HFF-Myc (cell line): ENCODE measurements at regions not wholly inside any gene's neighbourhood (a gene's known extent, or its start where the extent isn't known, plus 50 kb on each side); places are given as distances from the start of the nearest gene placed in this dataset.

ENCODE experiments used
- DNase-seq: peaks from one replicate; pipeline ENCODE4 v3.0.0-alpha.2; 2011; ENCODE audit warnings: low read depth; ENCODE audit errors: extremely low read depth
- H3K4me3 ChIP-seq: replicated peaks from 2 replicates; pipeline ENCODE4 v1.5.1; 2011; ENCODE audit warnings: low read depth, mild to moderate bottlenecking, control low read depth, low read length
- CTCF ChIP-seq: IDR thresholded peaks from 2 replicates; pipeline ENCODE4 v1.5.1; 2012; ENCODE audit warnings: mild to moderate bottlenecking, low read depth, low read length, control low read depth; ENCODE audit errors: missing control alignments

DNA sequence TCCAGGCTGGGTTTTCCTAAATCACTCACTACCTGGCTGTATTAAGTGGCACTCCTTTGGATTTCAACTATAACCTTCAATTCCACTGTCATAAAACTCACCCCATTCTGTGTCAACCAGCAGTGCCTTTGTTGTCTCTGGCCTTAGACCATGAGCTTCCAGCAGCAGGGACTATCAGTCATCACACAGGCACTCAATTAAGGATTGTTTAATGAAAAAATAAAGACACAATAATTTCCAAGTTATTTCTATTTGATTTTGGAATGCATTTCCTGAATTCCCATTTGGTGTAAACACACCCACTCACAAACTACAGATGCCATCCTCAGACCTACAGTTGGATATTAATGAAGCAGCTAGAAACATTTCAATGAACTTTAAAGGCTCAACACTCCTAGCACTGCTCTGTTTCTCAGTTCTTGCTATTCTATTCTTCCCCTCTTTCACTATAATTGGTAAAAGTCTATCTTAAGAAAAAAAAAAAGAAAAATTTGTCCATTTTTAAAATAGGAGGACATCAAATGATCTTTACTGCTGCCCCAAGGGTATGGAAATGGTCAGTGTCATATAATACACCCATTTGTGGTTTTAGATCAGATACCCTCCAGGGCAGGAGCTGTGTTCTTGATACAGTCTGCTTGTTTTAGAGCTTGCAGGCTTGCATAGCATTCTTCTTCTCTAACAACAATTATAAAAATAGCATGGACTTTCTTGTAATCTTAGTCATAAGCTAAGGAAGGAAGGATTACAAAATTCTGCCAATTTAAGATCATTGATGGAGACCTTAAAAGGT is 156.4 kb downstream of the PTGER3 start:
- no peak overlapping the region for H3K4me3 ChIP-seq
- no peak for DNase-seq
- no peak for TF ChIP-seq CTCF

DNA sequence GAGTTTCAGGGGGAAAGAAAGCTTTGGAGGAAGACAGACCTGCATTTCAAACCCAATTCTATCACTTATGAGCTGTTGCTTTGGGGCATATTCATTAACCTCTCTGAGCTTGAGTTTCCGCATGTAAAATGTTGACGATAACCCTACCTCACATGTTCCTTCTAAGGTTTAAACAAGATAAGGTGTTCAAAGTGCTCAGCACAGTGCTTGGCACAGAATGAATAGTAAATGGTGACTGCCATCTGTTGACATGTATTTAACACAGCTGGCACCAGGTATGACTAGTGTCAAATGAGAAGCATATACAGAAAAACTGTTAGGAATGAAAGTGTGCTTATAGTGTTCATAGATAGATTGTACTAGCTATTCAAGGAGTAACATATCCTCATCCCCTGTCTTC is 155.5 kb downstream of the PTGER3 start:
- no peak for DNase-seq
- H3K4me3 ChIP-seq = no peak overlapping the region
- TF ChIP-seq CTCF = no peak

GRCh38 chr1:70892930-70893329 is 154.7 kb downstream of the PTGER3 start:
- H3K4me3 ChIP-seq = no peak overlapping the region
- no peak for DNase-seq
- no peak for TF ChIP-seq CTCF

GRCh38 chr1:70893381-70893780 is 154.2 kb downstream of the PTGER3 start:
- no peak overlapping the region for H3K4me3 ChIP-seq
- no peak for DNase-seq
- TF ChIP-seq CTCF = no peak

- no peak for TF ChIP-seq CTCF
- DNase-seq = no peak
- no peak overlapping the region for H3K4me3 ChIP-seq
Measured at GRCh38 chr1:70895531-70895930, 152.1 kb downstream of the PTGER3 start.

- no peak for DNase-seq
- no peak overlapping the region for H3K4me3 ChIP-seq
- TF ChIP-seq CTCF = no peak
Measured at GRCh38 chr1:70896224-70896623, 151.4 kb downstream of the PTGER3 start.

DNA sequence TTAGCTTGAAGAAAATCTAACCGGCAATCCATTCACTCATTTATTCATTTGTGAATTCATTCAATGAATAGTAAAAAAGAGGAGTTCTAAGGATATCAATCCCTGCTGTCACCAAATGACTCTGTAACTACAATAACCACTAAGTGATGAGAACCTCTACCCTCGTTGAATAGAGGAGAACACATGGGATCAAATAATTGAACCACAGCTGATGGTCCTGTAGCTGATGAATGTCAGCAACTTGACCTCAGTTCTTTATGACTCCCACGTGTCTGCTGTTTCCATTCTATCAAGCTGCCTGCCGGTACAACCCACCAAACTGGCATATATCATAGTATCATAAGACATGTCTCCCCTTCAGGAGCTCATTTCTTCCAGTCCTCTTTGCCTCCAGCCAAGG is 150.3 kb downstream of the PTGER3 start:
- H3K4me3 ChIP-seq = no peak overlapping the region
- no peak for TF ChIP-seq CTCF
- DNase-seq = no peak
